IMR-90 (cell line): ENCODE measurements at regions not wholly inside any gene's neighbourhood (a gene's known extent, or its start where the extent isn't known, plus 50 kb on each side); places are given as distances from the start of the nearest gene placed in this dataset.

ENCODE experiments used
- ATAC-seq: fragments of 200-7000 bp; cut with Tn5 transposase; 2 replicates; pipeline ENCODE4 v1.9.1; 2020; ENCODE audit warnings: low read depth, mild to moderate bottlenecking, moderate library complexity
- BruUV-seq: library from RNA; stranded (reverse); fragments of 400-500 nt; replicated peaks from 2 replicates; lab custom pipeline; 2021; lab: Mats Ljungman, UMichigan
- CTCF ChIA-PET: fragments of 300-600 bp; formaldehyde crosslinking; extraction: SDS; loops from one replicate; lab custom pipeline; 2021; ENCODE audit warnings: antibody characterized with exemption; lab: Yijun Ruan, JAX
- POLR2A ChIA-PET: fragments of 300-600 bp; sonication (Branson Sonifier 250); formaldehyde crosslinking; loops from one replicate; lab custom pipeline; 2022; ENCODE audit warnings: antibody characterized with exemption; ENCODE audit not compliant: unreplicated experiment; lab: Charles Lee
- DNase-seq: peaks from one replicate; pipeline ENCODE4 v3.0.0; 2013
- H2AFZ ChIP-seq: replicated peaks from 2 replicates; pipeline ENCODE3; 2013; ENCODE audit warnings: low read length, mild to moderate bottlenecking; ENCODE audit not compliant: poor library complexity
- H2AK5ac ChIP-seq: 2 replicates; pipeline ENCODE4 v1.6.1; 2013; ENCODE audit warnings: low read depth, low read length, inconsistent platforms
- H2AK9ac ChIP-seq: replicated peaks from 2 replicates; pipeline ENCODE3; 2013; ENCODE audit warnings: mild to moderate bottlenecking, low read depth, low read length, moderate library complexity; ENCODE audit not compliant: poor library complexity
- H2BK120ac ChIP-seq: 2 replicates; pipeline ENCODE4 v1.6.1; 2013; ENCODE audit warnings: low read depth, low read length, inconsistent platforms
- H2BK15ac ChIP-seq: 3 replicates; pipeline ENCODE4 v1.6.1; 2013; ENCODE audit warnings: low read depth, low read length, inconsistent platforms
- H2BK20ac ChIP-seq: 2 replicates; pipeline ENCODE4 v1.6.1; 2013; ENCODE audit warnings: low read depth, mild to moderate bottlenecking, inconsistent platforms, low read length, moderate library complexity
- H2BK5ac ChIP-seq: 2 replicates; pipeline ENCODE4 v1.6.1; 2013; ENCODE audit warnings: mild to moderate bottlenecking, low read depth, low read length, inconsistent platforms; ENCODE audit not compliant: poor library complexity, severe bottlenecking
- H3K14ac ChIP-seq: replicated peaks from 2 replicates; pipeline ENCODE4 v1.6.1; 2013; ENCODE audit warnings: low read depth, low read length, inconsistent platforms
- H3K18ac ChIP-seq: 2 replicates; pipeline ENCODE4 v1.6.1; 2013; ENCODE audit warnings: low read depth, low read length, control low read depth
- H3K23ac ChIP-seq: 2 replicates; pipeline ENCODE4 v1.6.1; 2013; ENCODE audit warnings: low read depth, low read length, inconsistent platforms
- H3K27ac ChIP-seq: 2 replicates; pipeline ENCODE4 v1.5.1; 2013; ENCODE audit warnings: mild to moderate bottlenecking, control low read depth, low read length; ENCODE audit not compliant: insufficient read depth
- H3K27me3 ChIP-seq: 2 replicates; pipeline ENCODE4 v1.6.1; 2013; ENCODE audit warnings: low read length; ENCODE audit not compliant: control insufficient read depth, insufficient read depth
- H3K36me3 ChIP-seq: 2 replicates; pipeline ENCODE4 v1.6.1; 2013; ENCODE audit warnings: low read length, mixed read lengths; ENCODE audit not compliant: control insufficient read depth, insufficient read depth
- H3K4ac ChIP-seq: 2 replicates; pipeline ENCODE4 v1.6.1; 2013; ENCODE audit warnings: low read depth, low read length, inconsistent platforms
- H3K4me1 ChIP-seq: 2 replicates; pipeline ENCODE4 v1.6.1; 2013; ENCODE audit warnings: low read length, mixed read lengths; ENCODE audit not compliant: control insufficient read depth, insufficient read depth
- H3K4me2 ChIP-seq: 2 replicates; pipeline ENCODE4 v1.6.1; 2013; ENCODE audit warnings: low read depth, mild to moderate bottlenecking, control low read depth, low read length, moderate library complexity
- H3K4me3 ChIP-seq: 2 replicates; pipeline ENCODE4 v1.5.1; 2013; ENCODE audit warnings: low read depth, mild to moderate bottlenecking, control low read depth, low read length, moderate library complexity; ENCODE audit not compliant: insufficient read depth
- H3K56ac ChIP-seq: 2 replicates; pipeline ENCODE4 v1.6.1; 2013; ENCODE audit warnings: low read length, inconsistent platforms; ENCODE audit not compliant: insufficient read depth; ENCODE audit errors: extremely low read depth
- H3K79me1 ChIP-seq, 2 experiments: 2 replicates each; pipeline ENCODE4 v1.6.1; 2013; ENCODE audit warnings: low read length in 2 of 2, inconsistent platforms in 1 of 2, low read depth in 1 of 2
- H3K9ac ChIP-seq: 2 replicates; pipeline ENCODE4 v1.6.1; 2013; ENCODE audit warnings: low read depth, low read length, control low read depth
- H3K9me1 ChIP-seq: 2 replicates; pipeline ENCODE4 v1.6.1; 2013; ENCODE audit warnings: low read length, inconsistent platforms; ENCODE audit not compliant: insufficient read depth
- H3K9me3 ChIP-seq: 2 replicates; pipeline ENCODE4 v1.6.1; 2013; ENCODE audit warnings: low read length; ENCODE audit not compliant: control insufficient read depth, insufficient read depth
- H4K20me1 ChIP-seq: 2 replicates; pipeline ENCODE4 v1.6.1; 2013; ENCODE audit warnings: low read length, inconsistent platforms; ENCODE audit not compliant: insufficient read depth
- H4K5ac ChIP-seq: 2 replicates; pipeline ENCODE4 v1.6.1; 2013; ENCODE audit warnings: mild to moderate bottlenecking, low read depth, low read length, control low read depth
- H4K8ac ChIP-seq, 2 experiments: 2 replicates each; pipeline ENCODE4 v1.6.1; 2013; ENCODE audit warnings: low read depth in 2 of 2, low read length in 2 of 2, control low read depth in 1 of 2, inconsistent platforms in 1 of 2
- H4K91ac ChIP-seq: 2 replicates; pipeline ENCODE4 v1.6.1; 2013; ENCODE audit warnings: low read depth, low read length, inconsistent platforms; ENCODE audit not compliant: insufficient read depth
- BHLHE40 ChIP-seq: fragments of 150-350 bp; IDR thresholded peaks from 2 replicates; pipeline ENCODE4 v1.6.1; 2016; ENCODE audit warnings: mild to moderate bottlenecking, low read depth, low read length
- CEBPB ChIP-seq: IDR thresholded peaks from 2 replicates; pipeline ENCODE4 v1.6.1; 2012; ENCODE audit warnings: low read depth, low read length, improper control_type of control experiment
- CTCF ChIP-seq: conservative IDR thresholded peaks from 2 replicates; pipeline ENCODE4 v1.5.1; 2012; ENCODE audit warnings: mild to moderate bottlenecking, low read depth, low read length, improper control_type of control experiment
- FOS ChIP-seq: fragments of 150-350 bp; IDR thresholded peaks from 2 replicates; pipeline ENCODE4 v1.6.1; 2016; ENCODE audit warnings: low read depth, low read length
- MAFK ChIP-seq: IDR thresholded peaks from 2 replicates; pipeline ENCODE4 v1.6.1; 2012; ENCODE audit warnings: low read depth, low read length, improper control_type of control experiment
- MAZ ChIP-seq: IDR thresholded peaks from 2 replicates; pipeline ENCODE4 v1.6.1; 2012; ENCODE audit warnings: low read depth, mild to moderate bottlenecking, low read length, improper control_type of control experiment, moderate library complexity, borderline replicate concordance
- MXI1 ChIP-seq: IDR thresholded peaks from 2 replicates; pipeline ENCODE4 v1.6.1; 2012; ENCODE audit warnings: low read depth, mild to moderate bottlenecking, low read length, moderate library complexity, borderline replicate concordance
- POLR2A ChIP-seq: IDR thresholded peaks from 2 replicates; pipeline ENCODE4 v1.6.1; 2012; ENCODE audit warnings: mild to moderate bottlenecking, low read depth, low read length
- RAD21 ChIP-seq: IDR thresholded peaks from 2 replicates; pipeline ENCODE4 v1.6.1; 2012; ENCODE audit warnings: low read length, improper control_type of control experiment
- RCOR1 ChIP-seq: IDR thresholded peaks from 2 replicates; pipeline ENCODE4 v1.6.1; 2012; ENCODE audit warnings: mild to moderate bottlenecking, low read length, improper control_type of control experiment; ENCODE audit not compliant: insufficient replicate concordance
- RFX5 ChIP-seq: IDR thresholded peaks from 2 replicates; pipeline ENCODE4 v1.8.0; 2012; ENCODE audit warnings: low read depth, mild to moderate bottlenecking, low read length, moderate library complexity
- USF2 ChIP-seq: fragments of 150-350 bp; IDR thresholded peaks from 2 replicates; pipeline ENCODE4 v1.6.1; 2017; ENCODE audit warnings: mild to moderate bottlenecking, antibody characterized with exemption, low read length, low read depth
- WGBS, 2 experiments: methylation state at CpG; one replicate each; pipeline versions ENCODE4 v1.1.5 to v1.1.7; 2013; ENCODE audit warnings: missing lambda C conversion rate in 2 of 2; ENCODE audit not compliant: insufficient read length in 1 of 2; ENCODE audit errors: extremely low coverage in 2 of 2; 5-methylcytosine and 5-hydroxymethylcytosine counted together
- dilution Hi-C: fragments of 300-500 bp; cut with HindIII; formaldehyde crosslinking; loops from one replicate; pipeline ENCODE4 v1.14.3; 2018; ENCODE audit warnings: low sequenced_read_pairs; ENCODE audit not compliant: unreplicated experiment
- in situ Hi-C: fragments of 300-500 bp; cut with MboI; formaldehyde crosslinking; loops from 3 replicates; pipeline ENCODE4 v1.14.3; 2019; ENCODE audit warnings: low sequenced_read_pairs, inconsistent platforms, mixed read lengths
- intact Hi-C: fragments of 100-400 bp; cut with micrococcal nuclease; formaldehyde crosslinking; loops from 2 replicates; pipeline ENCODE4 v1.10.0; 2022

- CTCF ChIA-PET: no interaction called here
- H2AK9ac ChIP-seq: no peak overlapping the region
- H3K56ac ChIP-seq: no peak overlapping the region
- TF ChIP-seq RFX5: no peak
- TF ChIP-seq FOS: no peak
- TF ChIP-seq USF2: no peak
- TF ChIP-seq MXI1: no peak
- no peak for TF ChIP-seq POLR2A
- no peak for TF ChIP-seq MAFK
- no peak for TF ChIP-seq RAD21
- TF ChIP-seq MAZ: no peak
- TF ChIP-seq BHLHE40: no peak
- no peak for TF ChIP-seq CEBPB
- TF ChIP-seq CTCF: no peak
- no peak for TF ChIP-seq RCOR1
- H2BK120ac ChIP-seq: no peak overlapping the region
- no peak overlapping the region for H4K5ac ChIP-seq
- no peak overlapping the region for H3K4me3 ChIP-seq
- dilution Hi-C loops: no loop called here
- in situ Hi-C loops: no loop called here
- no peaks in the 10 kb centered on the region for H4K20me1 ChIP-seq
- no peak overlapping the region for H2AK5ac ChIP-seq
- no CpG with 5 or more reads among the region's 1 CpG for WGBS, 2 experiments
- H3K27me3 ChIP-seq: no peaks in the 10 kb centered on the region
- no peak overlapping the region for H2AFZ ChIP-seq
- H3K14ac ChIP-seq: no peak overlapping the region
- H3K9me3 ChIP-seq: no peaks in the 10 kb centered on the region
- H4K8ac ChIP-seq: no peak overlapping the region
- no peak overlapping the region for H4K91ac ChIP-seq
- no peak overlapping the region for H3K23ac ChIP-seq
- intact Hi-C loops: no loop called here
- DNase-seq (peak; percentile 8), ATAC-seq (peak; percentile 35)
- H3K9ac ChIP-seq: no peak overlapping the region
- H2BK20ac ChIP-seq: no peak overlapping the region
- H2BK15ac ChIP-seq: no peak overlapping the region
- no peak overlapping the region for H3K27ac ChIP-seq
- H3K4ac ChIP-seq: no peak overlapping the region
- no peak overlapping the region for H3K4me2 ChIP-seq
- no TSS peak for BruUV-seq
- H3K4me1 ChIP-seq: no peaks in the 10 kb centered on the region
- POLR2A ChIA-PET: no interaction called here
- no peak overlapping the region for H3K18ac ChIP-seq
- H3K9me1 ChIP-seq: no peaks in the 10 kb centered on the region
- H2BK5ac ChIP-seq: no peak overlapping the region
- no peaks in the 10 kb centered on the region for H3K36me3 ChIP-seq
- H3K79me1 ChIP-seq: no peaks in the 10 kb centered on the region
Measured at GRCh38 chr7:85682833-85683620, 496.2 kb upstream of the SEMA3D start.
